NCI-H82 treated with DMSO at 0.1 percent for 48 hours (cell line): ENCODE measurements at regions not wholly inside any gene's neighbourhood (a gene's known extent, or its start where the extent isn't known, plus 50 kb on each side); places are given as distances from the start of the nearest gene placed in this dataset.
A peak's percentile ranks its signal among the peaks of the same experiment; 100 is the strongest.
"Not testable (repeated sequence)": the region's sequence is repeated elsewhere in the genome, so short reads cannot be mapped to it uniquely, and the experiment has no call there.

Source experiments
- DNase-seq: peaks from one replicate; lab custom pipeline; 2025; ENCODE audit not compliant: unreplicated experiment; lab: John Stamatoyannopoulos, UW

- DNase-seq: no peak
These were observed 93.4 kb upstream of the WSB1 start for GRCh38 chr17:27200476-27200875.

- DNase-seq: no peak
These were observed 90.7 kb upstream of the WSB1 start for GRCh38 chr17:27203241-27203640.

- DNase-seq: no peak
These were observed 87.5 kb upstream of the WSB1 start for GRCh38 chr17:27206447-27206846.

GRCh38 chr17:27207073-27207513 is 86.8 kb upstream of the WSB1 start:
- DNase-seq: no peak

- not testable (repeated sequence) for DNase-seq
These were observed 85.5 kb upstream of the WSB1 start for GRCh38 chr17:27208370-27208769.

GRCh38 chr17:27209316-27209715 is 84.6 kb upstream of the WSB1 start:
- DNase-seq: no peak

GRCh38 chr17:27210809-27211208 is 83.1 kb upstream of the WSB1 start:
- not testable (repeated sequence) for DNase-seq

- no peak for DNase-seq
These were observed 77.1 kb upstream of the WSB1 start for GRCh38 chr17:27216836-27217235.

GRCh38 chr17:27217631-27218030 is 76.3 kb upstream of the WSB1 start:
- DNase-seq: no peak

GRCh38 chr17:27218041-27218440 is 75.9 kb upstream of the WSB1 start:
- DNase-seq: no peak

- DNase-seq: no peak
These were observed 75.0 kb upstream of the WSB1 start for GRCh38 chr17:27218719-27219488.

- no peak for DNase-seq
These were observed 71.4 kb upstream of the WSB1 start for GRCh38 chr17:27222515-27222914.

GRCh38 chr17:27224526-27225315 is 69.2 kb upstream of the WSB1 start:
- no peak for DNase-seq

- DNase-seq: no peak
These were observed 67.2 kb upstream of the WSB1 start for GRCh38 chr17:27226611-27227230.

GRCh38 chr17:27230996-27231395 is 62.9 kb upstream of the WSB1 start:
- DNase-seq: no peak

GRCh38 chr17:27232328-27232727 is 61.6 kb upstream of the WSB1 start:
- no peak for DNase-seq

GRCh38 chr17:27233059-27233458 is 60.9 kb upstream of the WSB1 start:
- DNase-seq: no peak

GRCh38 chr17:27233776-27234175 is 60.1 kb upstream of the WSB1 start:
- DNase-seq: no peak

GRCh38 chr17:27236717-27237315 is 57.1 kb upstream of the WSB1 start:
- DNase-seq: peak; percentile 41

- DNase-seq: no peak
These were observed 56.0 kb upstream of the WSB1 start for GRCh38 chr17:27237890-27238289.

- no peak for DNase-seq
These were observed 54.9 kb upstream of the WSB1 start for GRCh38 chr17:27239046-27239445.
